ENCODE measurements at regions not wholly inside any gene's neighbourhood (a gene's known extent, or its start where the extent isn't known, plus 50 kb on each side); places are given as distances from the start of the nearest gene placed in this dataset.
A peak's percentile ranks its signal among the peaks of the same experiment; 100 is the strongest.

DNA sequence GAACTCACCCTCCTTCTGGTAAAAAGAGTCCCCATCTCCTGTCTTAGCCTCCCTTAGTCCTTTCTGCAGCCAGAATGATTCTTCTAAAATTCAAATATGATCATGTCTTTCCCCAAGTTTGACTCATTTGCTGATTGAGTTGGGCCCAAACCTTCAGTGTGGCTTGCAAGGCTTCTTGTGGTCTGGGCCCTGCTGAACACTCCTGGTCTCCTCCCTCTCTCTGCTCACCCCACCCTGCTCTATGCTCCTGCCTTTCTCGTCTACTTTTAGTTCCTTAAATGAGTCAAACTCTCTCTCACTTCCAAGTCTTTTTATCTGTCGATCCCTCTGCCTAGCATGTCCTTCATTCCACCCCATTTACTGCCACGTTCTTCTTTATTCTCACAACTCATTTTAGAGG lies 72.6 kb downstream of the CCR1 start:
- Histone ChIP-seq H3K9me3 (no peaks in the 10 kb centered on the region), H3K36me3 (no peaks in the 10 kb centered on the region), H3K4me1 (no peaks in the 10 kb centered on the region), H3K4me3 (no peak overlapping the region), H3K27me3 (no peaks in the 10 kb centered on the region), H3K27ac (no peak overlapping the region)
- DNase-seq = no peak
- TF ChIP-seq POLR2A (IDR thresholded peaks at IDR 0.05) = no peak
- TF ChIP-seq, protein P1, sequence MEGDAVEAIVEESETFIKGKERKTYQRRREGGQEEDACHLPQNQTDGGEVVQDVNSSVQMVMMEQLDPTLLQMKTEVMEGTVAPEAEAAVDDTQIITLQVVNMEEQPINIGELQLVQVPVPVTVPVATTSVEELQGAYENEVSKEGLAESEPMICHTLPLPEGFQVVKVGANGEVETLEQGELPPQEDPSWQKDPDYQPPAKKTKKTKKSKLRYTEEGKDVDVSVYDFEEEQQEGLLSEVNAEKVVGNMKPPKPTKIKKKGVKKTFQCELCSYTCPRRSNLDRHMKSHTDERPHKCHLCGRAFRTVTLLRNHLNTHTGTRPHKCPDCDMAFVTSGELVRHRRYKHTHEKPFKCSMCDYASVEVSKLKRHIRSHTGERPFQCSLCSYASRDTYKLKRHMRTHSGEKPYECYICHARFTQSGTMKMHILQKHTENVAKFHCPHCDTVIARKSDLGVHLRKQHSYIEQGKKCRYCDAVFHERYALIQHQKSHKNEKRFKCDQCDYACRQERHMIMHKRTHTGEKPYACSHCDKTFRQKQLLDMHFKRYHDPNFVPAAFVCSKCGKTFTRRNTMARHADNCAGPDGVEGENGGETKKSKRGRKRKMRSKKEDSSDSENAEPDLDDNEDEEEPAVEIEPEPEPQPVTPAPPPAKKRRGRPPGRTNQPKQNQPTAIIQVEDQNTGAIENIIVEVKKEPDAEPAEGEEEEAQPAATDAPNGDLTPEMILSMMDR (IDR thresholded peaks at IDR 0.05) = no peak

DNA sequence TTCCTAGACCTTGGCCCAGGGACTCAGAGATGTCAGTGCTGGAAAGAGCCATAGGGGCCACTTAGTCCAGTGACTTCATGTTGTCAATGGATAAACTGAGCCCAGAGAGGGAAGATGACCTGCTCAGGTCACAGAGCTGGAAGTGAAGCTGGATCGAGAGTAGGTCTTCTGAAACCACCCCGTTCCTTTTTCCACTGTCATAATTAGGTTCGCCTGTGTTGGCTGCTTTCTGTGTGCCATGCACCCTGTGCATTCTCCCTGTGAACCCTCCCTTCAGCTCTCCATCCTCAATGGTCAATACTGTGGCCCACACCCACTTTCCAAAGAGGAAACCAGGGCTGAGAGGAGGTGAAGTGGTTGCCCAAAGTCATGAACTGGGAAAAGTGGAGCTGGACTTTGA lies 74.8 kb downstream of the CCR1 start:
- DNase-seq = no peak
- H3K4me1 ChIP-seq = peaks cover 0 to 5% (median 0%) of the 10 kb centered on the region in 4 donors
- H3K4me3 ChIP-seq = no peak overlapping the region
- no peaks in the 10 kb centered on the region for H3K36me3 ChIP-seq
- H3K9me3 ChIP-seq = no peaks in the 10 kb centered on the region
- no peaks in the 10 kb centered on the region for H3K27me3 ChIP-seq
- no peak for TF ChIP-seq POLR2A (IDR thresholded peaks at IDR 0.05)
- TF ChIP-seq, protein P1 (IDR thresholded peaks at IDR 0.05) = no peak
- no peak overlapping the region for H3K27ac ChIP-seq

DNA sequence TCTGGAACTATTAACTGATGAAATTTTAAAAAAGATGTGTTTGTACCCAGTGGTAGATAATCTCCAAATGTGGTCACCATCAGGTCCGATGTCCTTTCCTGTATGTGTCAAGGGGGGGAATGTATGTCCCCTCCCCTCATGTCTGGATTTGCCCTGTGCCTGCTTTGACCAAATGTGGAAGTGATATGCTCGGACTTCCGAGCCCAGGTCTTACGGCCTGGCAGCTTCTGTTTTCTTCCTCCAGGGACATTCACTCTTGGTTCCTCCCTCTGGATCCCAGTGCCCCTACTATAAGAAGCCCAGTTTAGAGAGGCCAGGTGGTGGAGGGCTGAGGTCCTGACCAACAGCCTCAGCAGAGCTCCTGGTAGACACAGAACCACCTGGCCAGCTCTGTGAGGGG lies 75.5 kb downstream of the CCR1 start:
- Histone ChIP-seq H3K4me1 (peaks cover 0 to 5% (median 0%) of the 10 kb centered on the region in 4 donors), H3K36me3 (no peaks in the 10 kb centered on the region), H3K27me3 (no peaks in the 10 kb centered on the region), H3K4me3 (no peak overlapping the region), H3K27ac (no peak overlapping the region), H3K9me3 (no peaks in the 10 kb centered on the region)
- TF ChIP-seq, protein P1 (IDR thresholded peaks at IDR 0.05) = no peak
- no peak for TF ChIP-seq POLR2A (IDR thresholded peaks at IDR 0.05)
- no peak for DNase-seq

DNA sequence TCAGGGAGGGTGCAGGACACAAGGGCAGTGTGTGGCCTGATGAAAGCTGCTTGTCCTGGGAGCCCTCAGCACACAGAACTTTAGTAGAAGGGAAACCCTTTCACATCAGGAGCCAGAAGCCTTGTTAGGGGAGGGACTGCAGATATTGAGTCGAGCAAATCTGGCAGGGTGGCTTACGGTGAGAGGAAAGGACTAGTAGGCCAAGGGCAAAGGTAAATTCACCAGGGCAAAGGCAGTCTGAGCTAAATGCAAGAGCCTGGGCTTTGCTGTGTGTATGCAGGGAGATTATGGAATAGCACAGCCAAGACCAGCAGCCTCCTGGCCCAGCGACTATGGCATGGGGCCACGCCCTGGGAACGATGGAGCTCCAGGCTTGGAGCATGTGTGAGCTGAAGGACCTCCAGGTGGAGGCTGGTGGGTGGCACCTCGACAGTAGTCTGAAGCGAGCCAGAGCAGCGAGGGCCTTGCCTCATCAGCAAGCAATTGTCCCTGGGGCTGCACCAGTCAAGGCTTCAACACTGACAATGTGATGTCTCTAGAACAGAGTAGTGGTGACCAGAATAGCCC lies 76.1 kb downstream of the CCR1 start:
- Histone ChIP-seq H3K27ac (no peak overlapping the region), H3K4me3 (no peak overlapping the region), H3K36me3 (no peaks in the 10 kb centered on the region), H3K27me3 (no peaks in the 10 kb centered on the region), H3K9me3 (no peaks in the 10 kb centered on the region), H3K4me1 (peaks cover 0 to 5% (median 0%) of the 10 kb centered on the region in 4 donors)
- TF ChIP-seq, protein P1 (IDR thresholded peaks at IDR 0.05) = no peak
- no peak for TF ChIP-seq POLR2A (IDR thresholded peaks at IDR 0.05)
- DNase-seq = no peak

DNA sequence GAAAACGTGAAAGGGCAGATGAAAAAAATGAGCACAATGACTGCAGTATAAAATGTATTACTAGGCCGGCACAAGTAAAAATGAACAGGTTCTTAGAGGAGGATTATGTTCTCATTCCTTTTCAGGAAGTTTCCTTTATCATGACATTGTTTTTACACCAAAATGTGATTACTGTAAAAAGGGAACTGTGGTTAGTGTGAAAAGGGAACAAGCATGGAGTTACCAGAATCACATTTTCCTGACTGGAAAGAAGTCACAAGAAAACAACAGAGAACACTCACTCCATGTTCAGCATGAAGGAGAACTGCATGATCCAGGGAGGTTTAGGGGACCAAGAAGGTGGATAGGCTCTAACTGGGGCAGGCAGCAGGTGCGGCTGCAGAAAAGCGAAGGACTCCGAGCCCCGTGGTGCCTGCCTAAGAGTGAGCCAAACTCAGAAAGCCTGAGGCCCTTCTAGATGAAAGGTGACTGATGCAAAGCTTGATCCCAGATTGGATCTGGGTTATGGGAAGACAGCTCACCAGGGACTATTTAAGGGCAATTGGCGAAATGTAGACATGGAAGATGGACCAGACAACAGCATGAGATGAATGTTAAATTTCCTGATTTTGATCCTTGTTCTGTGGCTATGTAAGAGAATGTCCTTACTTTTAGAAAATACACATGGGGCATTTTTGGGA lies 77.3 kb downstream of the CCR1 start:
- no peaks in the 10 kb centered on the region for H3K36me3 ChIP-seq
- no peaks in the 10 kb centered on the region for H3K27me3 ChIP-seq
- H3K4me3 ChIP-seq = no peak overlapping the region
- H3K27ac ChIP-seq = peak overlapping the region in 1 of 4 donors; percentile 16
- H3K4me1 ChIP-seq = peaks cover 0 to 5% (median 0%) of the 10 kb centered on the region in 4 donors
- no peak for TF ChIP-seq POLR2A (IDR thresholded peaks at IDR 0.05)
- TF ChIP-seq, protein P1 (IDR thresholded peaks at IDR 0.05) = no peak
- no peak for DNase-seq
- H3K9me3 ChIP-seq = no peaks in the 10 kb centered on the region
